ENCODE measurements at regions not wholly inside any gene's neighbourhood (a gene's known extent, or its start where the extent isn't known, plus 50 kb on each side); places are given as distances from the start of the nearest gene placed in this dataset.

DNA sequence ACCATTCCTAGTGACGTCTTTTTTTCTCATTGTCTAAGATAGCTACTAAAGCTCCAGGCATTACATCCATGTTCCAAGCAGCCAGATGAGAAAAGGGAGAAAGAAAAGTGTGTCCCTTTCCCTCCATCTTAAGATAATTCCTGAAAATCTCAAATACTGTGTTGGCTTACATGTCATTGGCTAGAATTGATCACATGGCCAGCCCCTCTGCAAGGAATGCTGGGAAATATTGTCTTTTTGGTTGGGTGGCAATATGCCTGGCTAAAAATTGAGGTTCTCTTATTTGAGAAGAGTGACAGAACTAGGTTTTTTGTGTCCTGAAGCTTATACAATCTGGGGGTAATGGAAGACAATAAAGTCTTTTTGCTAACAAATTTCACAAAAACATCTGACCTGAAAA, 264.3 kb downstream of the RPAP3 start:
- TF ChIP-seq HMG20B (CRISPR knock-in tag; conservative IDR thresholded peaks at IDR 0.05) (no peak), JUND (CRISPR knock-in tag; IDR thresholded peaks at IDR 0.05) (no peak), POLR2A (IDR thresholded peaks at IDR 0.05; ENCODE audit: insufficient read depth in 1 of 2, low read depth in 2 of 2, low read length in 2 of 2) (no peak), ZNF777 (CRISPR knock-in tag; IDR thresholded peaks at IDR 0.05) (no peak), THAP9 (CRISPR knock-in tag; IDR thresholded peaks at IDR 0.05; ENCODE audit: borderline replicate concordance) (no peak), NR3C1 (CRISPR knock-in tag; IDR thresholded peaks at IDR 0.05) (no peak), CTCF (CRISPR knock-in tag; IDR thresholded peaks at IDR 0.05) (no peak), GABPB1 (CRISPR knock-in tag; IDR thresholded peaks at IDR 0.05) (no peak)

Measured in HepG2 (cell line).